ENCODE measurements at regions not wholly inside any gene's neighbourhood (a gene's known extent, or its start where the extent isn't known, plus 50 kb on each side); places are given as distances from the start of the nearest gene placed in this dataset.
"Not testable (repeated sequence)": the region's sequence is repeated elsewhere in the genome, so short reads cannot be mapped to it uniquely, and the experiment has no call there.

GRCh38 chr4:189147005-189147929 lies 793.4 kb upstream of the FRG1 start:
- Histone ChIP-seq H3K36me3 (ENCODE audit: insufficient read depth, low read length) (no peaks in the 10 kb centered on the region), H3K27me3 (ENCODE audit: control insufficient read depth in 1 of 2, insufficient read depth in 2 of 2, low read length in 2 of 2) (no peaks in the 10 kb centered on the region), H3K27ac (ENCODE audit: low read depth in 1 of 2, low read length in 2 of 2) (no peak overlapping the region), H3K4me3 (ENCODE audit: low read length) (no peak overlapping the region), H3K4me1 (ENCODE audit: insufficient read depth, low read length) (no peaks in the 10 kb centered on the region), H3K9me3 (ENCODE audit: control insufficient read depth in 1 of 2, insufficient read depth in 1 of 2, low read length in 2 of 2) (peaks cover 0 to 19% of the 10 kb centered on the region in 2 experiments)
- H3K4me3 Mint-ChIP-seq: no peak overlapping the region
- POLR2A ChIA-PET: no interaction called here
- no peaks in the 10 kb centered on the region for H3K27me3 Mint-ChIP-seq
- ATAC-seq (ENCODE audit: poor library complexity) (no peak), DNase-seq (no peak)
- CTCF ChIA-PET: no interaction called here
- H3K36me3 Mint-ChIP-seq (ENCODE audit: low read depth): no peaks in the 10 kb centered on the region
- no peak overlapping the region for H3K27ac Mint-ChIP-seq
- intact Hi-C loops (cut with DNase I, micrococcal nuclease): no loop called here
- TF ChIP-seq CTCF (IDR thresholded peaks at IDR 0.05): no peak
- H3K9me3 Mint-ChIP-seq: peaks cover 15% of the 10 kb centered on the region
- H3K4me1 Mint-ChIP-seq (ENCODE audit: low read depth): no peaks in the 10 kb centered on the region

DNA sequence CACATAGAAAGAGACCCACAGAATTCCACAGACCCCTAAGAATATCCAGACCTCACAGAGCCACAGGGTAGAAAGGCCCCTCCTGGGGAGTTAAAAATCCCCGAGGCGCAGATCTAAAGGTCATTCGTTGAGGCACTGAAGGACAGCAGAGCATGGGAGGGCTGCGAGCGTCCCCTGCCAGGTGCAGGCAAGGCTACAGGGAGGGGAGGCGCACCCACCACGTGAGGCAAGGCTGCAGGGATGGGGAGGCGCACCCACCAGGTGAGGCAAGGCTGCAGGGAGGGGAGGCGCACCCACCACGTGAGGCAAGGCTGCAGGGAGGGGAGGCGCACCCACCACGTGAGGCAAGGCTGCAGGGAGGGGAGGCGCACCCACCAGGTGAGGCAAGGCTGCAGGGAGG lies 785.6 kb upstream of the FRG1 start:
- H3K27me3 ChIP-seq (ENCODE audit: control insufficient read depth in 1 of 2, insufficient read depth in 2 of 2, low read length in 2 of 2); H3K36me3 Mint-ChIP-seq (ENCODE audit: low read depth); H3K36me3 ChIP-seq (ENCODE audit: insufficient read depth, low read length); DNase-seq; H3K27ac Mint-ChIP-seq; POLR2A ChIA-PET; H3K4me3 Mint-ChIP-seq; H3K27me3 Mint-ChIP-seq; H3K4me1 ChIP-seq (ENCODE audit: insufficient read depth, low read length); H3K4me1 Mint-ChIP-seq (ENCODE audit: low read depth); CTCF ChIA-PET; intact Hi-C loops (cut with DNase I, micrococcal nuclease); H3K27ac ChIP-seq (ENCODE audit: low read depth in 1 of 2, low read length in 2 of 2); H3K4me3 ChIP-seq (ENCODE audit: low read length); H3K9me3 ChIP-seq (ENCODE audit: control insufficient read depth in 1 of 2, insufficient read depth in 1 of 2, low read length in 2 of 2); ATAC-seq (ENCODE audit: poor library complexity): not testable (repeated sequence)
- peaks cover 13% of the 10 kb centered on the region for H3K9me3 Mint-ChIP-seq

DNA sequence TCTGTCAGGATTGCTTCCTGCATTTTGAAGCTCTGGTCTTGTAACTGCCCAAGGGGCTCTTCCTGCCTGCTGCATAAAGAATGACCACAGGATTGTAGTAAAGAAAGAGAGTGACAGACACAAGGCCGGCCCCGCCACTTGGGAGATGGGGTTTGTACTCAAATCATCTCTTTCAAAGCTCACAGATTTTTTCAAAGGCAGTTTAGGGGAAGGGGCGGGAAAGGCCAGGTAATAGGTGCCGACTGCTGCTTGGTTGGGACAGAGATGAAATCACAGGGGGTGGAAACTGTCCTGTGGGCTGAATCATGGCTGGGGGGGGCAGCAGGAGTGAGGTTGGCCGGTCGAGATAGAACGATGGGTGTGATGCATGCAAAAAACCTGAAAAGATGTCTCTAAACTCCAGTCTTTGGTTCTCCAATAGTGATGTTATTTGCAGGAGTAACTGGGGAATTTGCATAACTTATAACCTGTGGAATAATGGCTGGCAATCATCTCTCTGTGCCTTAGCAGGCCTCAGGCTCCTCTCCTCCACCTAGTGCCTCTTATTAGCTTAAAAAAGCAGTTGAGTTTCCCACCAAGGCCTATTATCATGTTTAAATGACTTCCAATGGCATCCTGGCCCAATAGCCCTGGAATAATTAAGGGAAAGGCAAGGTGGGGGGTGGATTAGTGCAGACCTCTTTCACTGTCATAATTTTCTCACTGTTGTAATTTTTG lies 778.4 kb upstream of the FRG1 start:
- H3K36me3 Mint-ChIP-seq (ENCODE audit: low read depth): no peaks in the 10 kb centered on the region
- peaks cover 5% of the 10 kb centered on the region for H3K9me3 Mint-ChIP-seq
- peaks cover 0 to 3% of the 10 kb centered on the region in 2 experiments for H3K9me3 ChIP-seq (ENCODE audit: control insufficient read depth in 1 of 2, insufficient read depth in 1 of 2, low read length in 2 of 2)
- no peaks in the 10 kb centered on the region for H3K4me1 ChIP-seq (ENCODE audit: insufficient read depth, low read length)
- intact Hi-C loops (cut with DNase I, micrococcal nuclease): no loop called here
- no peak overlapping the region for H3K27ac Mint-ChIP-seq
- no peak overlapping the region for H3K4me3 Mint-ChIP-seq
- CTCF ChIA-PET: no interaction called here
- H3K27me3 Mint-ChIP-seq: no peaks in the 10 kb centered on the region
- DNase-seq: no peak
- POLR2A ChIA-PET: no interaction called here
- H3K27ac ChIP-seq (ENCODE audit: low read depth in 1 of 2, low read length in 2 of 2): no peak overlapping the region
- no peaks in the 10 kb centered on the region for H3K36me3 ChIP-seq (ENCODE audit: insufficient read depth, low read length)
- no peak for TF ChIP-seq CTCF (IDR thresholded peaks at IDR 0.05)
- no peak for ATAC-seq (ENCODE audit: poor library complexity)
- no peak overlapping the region for H3K4me3 ChIP-seq (ENCODE audit: low read length)
- no peaks in the 10 kb centered on the region for H3K27me3 ChIP-seq (ENCODE audit: control insufficient read depth in 1 of 2, insufficient read depth in 2 of 2, low read length in 2 of 2)
- no peaks in the 10 kb centered on the region for H3K4me1 Mint-ChIP-seq (ENCODE audit: low read depth)

Data from CD4-positive, alpha-beta T cell (primary cell).